Mammary epithelial cell (primary cell): ENCODE measurements at regions not wholly inside any gene's neighbourhood (a gene's known extent, or its start where the extent isn't known, plus 50 kb on each side); places are given as distances from the start of the nearest gene placed in this dataset.

Experiments used
- CTCF ChIP-seq, 2 donors: IDR thresholded peaks in 1 of 2; conservative IDR thresholded peaks in 1 of 2; 2 replicates each; pipeline ENCODE4 v1.5.1; 2011 to 2012; ENCODE audit warnings: inconsistent platforms in 2 of 2, low read length in 2 of 2, mild to moderate bottlenecking in 2 of 2, control low read depth in 1 of 2, low read depth in 1 of 2; ENCODE audit not compliant: insufficient read depth in 1 of 2; ENCODE audit errors: extremely low read depth in 1 of 2
- EZH2 ChIP-seq: IDR thresholded peaks from 2 replicates; pipeline ENCODE4 v1.6.1; 2012; ENCODE audit warnings: low read length, inconsistent platforms, borderline replicate concordance

- no peak for TF ChIP-seq CTCF (conservative IDR thresholded peaks at IDR 0.05 in 1 of 2, IDR thresholded peaks at IDR 0.05 in 1 of 2; ENCODE audit: extremely low read depth in 1 of 2, insufficient read depth in 1 of 2, low read depth in 1 of 2, low read length in 2 of 2)
- no peak for TF ChIP-seq EZH2
These were observed 279.4 kb upstream of the ZNF507 start for GRCh38 chr19:32066056-32066455.
